ENCODE measurements at regions not wholly inside any gene's neighbourhood (a gene's known extent, or its start where the extent isn't known, plus 50 kb on each side); places are given as distances from the start of the nearest gene placed in this dataset.

DNA sequence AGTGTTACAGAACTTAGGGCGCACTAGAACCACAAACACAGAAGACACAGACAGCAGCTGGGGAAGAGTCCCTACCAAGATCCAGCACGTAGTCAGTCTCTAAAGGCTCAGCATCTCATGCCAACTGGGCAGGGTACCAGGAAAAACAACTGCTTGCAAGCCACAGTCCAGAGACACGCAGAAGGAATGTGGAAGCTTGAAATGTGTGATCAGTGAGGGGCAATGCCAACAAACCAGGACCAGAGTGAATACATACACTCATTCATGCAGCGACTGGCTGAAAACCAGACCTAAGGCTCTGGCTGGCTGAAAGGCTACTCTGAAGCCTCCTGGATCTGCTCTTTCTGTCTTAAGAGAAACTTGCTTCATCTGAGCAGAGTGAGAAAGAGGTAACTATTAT is 1484.8 kb downstream of the EFNB2 start:
- no peak for TF ChIP-seq TCF12 (IDR thresholded peaks at IDR 0.05; ENCODE audit: low read depth)
- no peak for TF ChIP-seq NFIC (IDR thresholded peaks at IDR 0.05)
- TF ChIP-seq EP300 (IDR thresholded peaks at IDR 0.05; ENCODE audit: borderline replicate concordance): no peak
- no peak for TF ChIP-seq CREB1 (IDR thresholded peaks at IDR 0.05; ENCODE audit: low read depth)
- no peak for TF ChIP-seq MAX (IDR thresholded peaks at IDR 0.05)
- no peak for TF ChIP-seq CEBPB (IDR thresholded peaks at IDR 0.05)
- no peak for TF ChIP-seq EGR1 (IDR thresholded peaks at IDR 0.05)
- no peak for TF ChIP-seq REST (IDR thresholded peaks at IDR 0.05; ENCODE audit: low read depth)
- TF ChIP-seq ZBTB7A (IDR thresholded peaks at IDR 0.05; ENCODE audit: low read depth): no peak
